Kidney (tissue), 13 donors: ENCODE measurements at regions not wholly inside any gene's neighbourhood (a gene's known extent, or its start where the extent isn't known, plus 50 kb on each side); places are given as distances from the start of the nearest gene placed in this dataset.
A peak's percentile ranks its signal among the peaks of the same experiment; 100 is the strongest.

ENCODE experiments used
- DNase-seq, 5 donors: peaks; one replicate each; pipeline ENCODE4 v3.0.0-alpha.2; 2013 to 2020
- FAIRE-seq: peaks from 2 replicates; lab custom pipeline; 2012; peaks lifted over from hg19 to GRCh38; lab: Jason Lieb, UNC
- H3K27ac ChIP-seq, 2 donors: one replicate each; pipeline ENCODE4 v1.7.0; 2013; ENCODE audit warnings: low read depth in 2 of 2, low read length in 2 of 2, inconsistent platforms in 1 of 2
- H3K27me3 ChIP-seq: one replicate; pipeline ENCODE4 v1.7.1; 2013; ENCODE audit warnings: low read length, inconsistent platforms; ENCODE audit not compliant: control insufficient read depth, insufficient read depth
- H3K36me3 ChIP-seq, 3 donors: one replicate each; pipeline versions ENCODE4 v1.7.0 to v1.7.1; 2013; ENCODE audit warnings: low read length in 3 of 3, control low read depth in 1 of 3, inconsistent platforms in 1 of 3; ENCODE audit not compliant: insufficient read depth in 3 of 3, control insufficient read depth in 2 of 3
- H3K4me1 ChIP-seq, 3 donors: one replicate each; pipeline versions ENCODE4 v1.7.0 to v1.7.1; 2013; ENCODE audit warnings: low read length in 3 of 3, inconsistent platforms in 1 of 3, low read depth in 1 of 3; ENCODE audit not compliant: control insufficient read depth in 2 of 3, insufficient read depth in 2 of 3
- H3K4me3 ChIP-seq, 3 donors: one replicate each; pipeline versions ENCODE4 v1.7.0 to v1.8.1; 2013; ENCODE audit warnings: low read length in 3 of 3, control low read depth in 1 of 3, inconsistent platforms in 1 of 3
- H3K9ac ChIP-seq, 3 donors: one replicate each; pipeline versions ENCODE4 v1.7.0 to v1.7.1; 2013; ENCODE audit warnings: low read length in 3 of 3, control low read depth in 1 of 3, inconsistent platforms in 1 of 3
- H3K9me3 ChIP-seq, 3 donors: one replicate each; pipeline versions ENCODE4 v1.7.0 to v1.7.1; 2013; ENCODE audit warnings: low read length in 3 of 3, control low read depth in 1 of 3, inconsistent platforms in 1 of 3; ENCODE audit not compliant: control insufficient read depth in 2 of 3, insufficient read depth in 1 of 3
- intact Hi-C: fragments of 100-400 bp; cut with DNase I; formaldehyde crosslinking; loops from one replicate; pipeline ENCODE4 v1.11.1; 2022
- TF ChIP-seq, protein P1 (sequence below): IDR thresholded peaks from 3 replicates; pipeline ENCODE4 v1.5.1; 2012; ENCODE audit warnings: mild to moderate bottlenecking, moderate library complexity, borderline replicate concordance; ENCODE audit not compliant: insufficient read depth; ENCODE audit errors: extremely low read depth
- donor health status: control.
- donor health status: control.
- donor health status: control.
- donor health status: control.
- donor health status: control.
- donor health status: DM: yes; HTN: yes; CAD: no.
- donor health status: Normal renal cell carcinoma (clear cell type).

DNA sequence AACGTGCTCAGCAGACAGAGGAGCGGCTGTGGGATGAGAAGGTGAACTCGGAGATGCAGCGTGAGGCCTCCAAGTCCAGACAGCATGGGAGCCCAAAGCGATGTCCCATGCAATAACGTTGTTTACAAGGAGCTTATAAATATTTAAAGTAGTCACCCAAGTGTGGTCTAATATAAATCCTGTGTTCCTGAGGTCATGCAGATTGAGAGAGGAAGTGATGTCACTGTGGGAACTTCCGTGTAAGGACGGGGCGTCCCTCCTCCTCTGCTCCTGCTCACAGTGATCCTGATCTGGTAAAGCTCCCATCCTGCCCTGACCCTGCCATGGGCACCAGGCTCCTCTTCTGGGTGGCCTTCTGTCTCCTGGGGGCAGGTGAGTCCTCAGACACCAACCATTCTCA lies 94.7 kb upstream of the PRSS58 start:
- no peaks in the 10 kb centered on the region for H3K4me1 ChIP-seq
- no peaks in the 10 kb centered on the region for H3K27me3 ChIP-seq
- H3K9me3 ChIP-seq, result no peaks in the 10 kb centered on the region
- no peak overlapping the region for H3K9ac ChIP-seq
- TF ChIP-seq, protein P1, sequence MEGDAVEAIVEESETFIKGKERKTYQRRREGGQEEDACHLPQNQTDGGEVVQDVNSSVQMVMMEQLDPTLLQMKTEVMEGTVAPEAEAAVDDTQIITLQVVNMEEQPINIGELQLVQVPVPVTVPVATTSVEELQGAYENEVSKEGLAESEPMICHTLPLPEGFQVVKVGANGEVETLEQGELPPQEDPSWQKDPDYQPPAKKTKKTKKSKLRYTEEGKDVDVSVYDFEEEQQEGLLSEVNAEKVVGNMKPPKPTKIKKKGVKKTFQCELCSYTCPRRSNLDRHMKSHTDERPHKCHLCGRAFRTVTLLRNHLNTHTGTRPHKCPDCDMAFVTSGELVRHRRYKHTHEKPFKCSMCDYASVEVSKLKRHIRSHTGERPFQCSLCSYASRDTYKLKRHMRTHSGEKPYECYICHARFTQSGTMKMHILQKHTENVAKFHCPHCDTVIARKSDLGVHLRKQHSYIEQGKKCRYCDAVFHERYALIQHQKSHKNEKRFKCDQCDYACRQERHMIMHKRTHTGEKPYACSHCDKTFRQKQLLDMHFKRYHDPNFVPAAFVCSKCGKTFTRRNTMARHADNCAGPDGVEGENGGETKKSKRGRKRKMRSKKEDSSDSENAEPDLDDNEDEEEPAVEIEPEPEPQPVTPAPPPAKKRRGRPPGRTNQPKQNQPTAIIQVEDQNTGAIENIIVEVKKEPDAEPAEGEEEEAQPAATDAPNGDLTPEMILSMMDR, result no peak
- no peaks in the 10 kb centered on the region for H3K36me3 ChIP-seq
- FAIRE-seq (no peak), DNase-seq (no peak)
- intact Hi-C loops, result no loop called here
- H3K4me3 ChIP-seq, result no peak overlapping the region
- H3K27ac ChIP-seq, result no peak overlapping the region

DNA sequence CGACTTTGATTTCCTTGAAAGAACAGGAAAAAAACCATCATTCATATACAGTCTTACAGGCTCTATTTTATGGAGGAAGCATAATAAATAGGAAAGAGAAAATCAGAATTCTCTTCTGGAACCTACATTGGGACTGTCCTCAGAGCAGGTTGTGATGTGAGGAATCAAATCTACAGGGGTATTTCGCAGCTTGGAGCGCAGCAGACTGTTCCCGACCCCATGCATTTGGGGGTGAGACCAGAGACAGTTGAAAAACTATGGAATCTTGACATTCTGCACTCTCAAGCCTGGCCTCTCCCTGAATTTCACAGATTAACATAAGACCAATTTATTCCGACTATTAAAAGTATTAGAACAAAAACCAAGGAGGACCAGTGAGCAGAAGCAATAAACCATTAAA lies 93.3 kb upstream of the PRSS58 start:
- Histone ChIP-seq H3K9me3 (no peaks in the 10 kb centered on the region), H3K27ac (no peak overlapping the region), H3K9ac (no peak overlapping the region), H3K27me3 (no peaks in the 10 kb centered on the region), H3K4me1 (no peaks in the 10 kb centered on the region), H3K4me3 (no peak overlapping the region), H3K36me3 (no peaks in the 10 kb centered on the region)
- TF ChIP-seq, protein P1, result no peak
- FAIRE-seq (no peak), DNase-seq (no peak)
- intact Hi-C loops, result no loop called here

DNA sequence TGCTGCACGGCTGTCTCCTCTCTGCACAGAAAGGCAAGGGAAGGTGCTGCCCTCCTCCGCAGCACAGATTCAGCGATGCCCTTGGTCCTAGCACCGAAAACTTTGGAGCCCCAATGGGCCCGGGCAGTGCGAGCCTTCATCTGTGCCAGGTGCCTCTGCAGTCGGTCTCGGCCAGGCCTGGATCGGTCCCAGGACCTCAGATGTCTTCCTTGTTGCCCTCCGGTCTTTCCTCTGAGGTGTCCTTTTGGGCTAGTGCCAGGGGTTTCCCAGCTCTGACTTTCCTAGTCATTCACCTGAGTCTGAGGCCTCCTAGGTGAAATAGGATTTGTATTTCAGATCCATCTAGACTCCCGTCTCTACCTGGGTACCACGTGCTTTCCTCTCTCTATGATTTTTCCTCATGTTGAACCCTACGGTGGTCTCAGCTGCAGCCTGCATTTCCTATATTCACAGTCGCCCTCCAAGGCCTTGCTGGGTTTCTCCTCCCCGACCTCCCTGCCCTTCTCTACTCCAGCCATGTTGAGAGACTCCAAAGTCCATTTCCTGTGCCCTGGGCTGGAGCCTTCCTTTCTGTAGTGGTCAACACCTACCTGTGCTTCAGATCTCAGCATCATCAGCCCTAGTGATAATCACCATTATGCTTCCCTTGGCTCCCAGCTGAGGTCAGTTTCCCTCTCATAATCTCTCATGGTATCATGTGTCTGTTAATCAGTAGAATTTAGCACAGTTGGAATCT lies 92.0 kb upstream of the PRSS58 start:
- Histone ChIP-seq H3K9me3 (no peaks in the 10 kb centered on the region), H3K9ac (no peak overlapping the region), H3K27me3 (no peaks in the 10 kb centered on the region), H3K4me1 (no peaks in the 10 kb centered on the region), H3K4me3 (no peak overlapping the region), H3K27ac (no peak overlapping the region), H3K36me3 (no peaks in the 10 kb centered on the region)
- intact Hi-C loops, result no loop called here
- DNase-seq (peak in 1 of 5 donors; percentile 85), FAIRE-seq (no peak)
- TF ChIP-seq, protein P1, result no peak
